H9 (cell line): ENCODE measurements at regions not wholly inside any gene's neighbourhood (a gene's known extent, or its start where the extent isn't known, plus 50 kb on each side); places are given as distances from the start of the nearest gene placed in this dataset.

Source experiments
- DNase-seq: peaks from one replicate; pipeline ENCODE4 v3.0.0-alpha.2; 2017
- H2AFZ ChIP-seq: one replicate; pipeline ENCODE4 v1.6.1; 2013; ENCODE audit warnings: mild to moderate bottlenecking, low read length, control low read depth, moderate library complexity
- H2AK5ac ChIP-seq: 2 replicates; pipeline ENCODE4 v1.6.1; 2013; ENCODE audit warnings: low read length, control low read depth, mixed read lengths; ENCODE audit not compliant: insufficient read length
- H2BK120ac ChIP-seq: one replicate; pipeline ENCODE4 v1.6.1; 2013; ENCODE audit warnings: low read depth, mild to moderate bottlenecking, low read length, control low read depth, inconsistent platforms; ENCODE audit not compliant: poor library complexity, severe bottlenecking
- H2BK12ac ChIP-seq: 2 replicates; pipeline ENCODE4 v1.6.1; 2013; ENCODE audit warnings: low read length, control low read depth, mixed read lengths, low read depth; ENCODE audit not compliant: insufficient read length
- H2BK15ac ChIP-seq: 2 replicates; pipeline ENCODE4 v1.6.1; 2013; ENCODE audit warnings: low read depth, low read length, control low read depth
- H2BK20ac ChIP-seq: one replicate; pipeline ENCODE4 v1.6.1; 2013; ENCODE audit warnings: low read depth, mild to moderate bottlenecking, low read length, control low read depth, inconsistent platforms; ENCODE audit not compliant: poor library complexity, severe bottlenecking
- H2BK5ac ChIP-seq: 2 replicates; pipeline ENCODE4 v1.6.1; 2013; ENCODE audit warnings: low read length, control low read depth, mixed read lengths; ENCODE audit not compliant: insufficient read length
- H3K14ac ChIP-seq: 2 replicates; pipeline ENCODE4 v1.6.1; 2013; ENCODE audit warnings: low read length, control low read depth; ENCODE audit not compliant: insufficient read depth
- H3K18ac ChIP-seq: 2 replicates; pipeline ENCODE4 v1.6.1; 2013; ENCODE audit warnings: low read depth, mild to moderate bottlenecking, mixed read lengths, low read length, control low read depth; ENCODE audit not compliant: insufficient read length
- H3K23ac ChIP-seq: 2 replicates; pipeline ENCODE4 v1.6.1; 2013; ENCODE audit warnings: low read length, control low read depth, mixed read lengths, low read depth; ENCODE audit not compliant: insufficient read length
- H3K23me2 ChIP-seq: 2 replicates; pipeline ENCODE4 v1.6.1; 2013; ENCODE audit warnings: low read depth, mild to moderate bottlenecking, mixed read lengths, low read length, control low read depth; ENCODE audit not compliant: insufficient read length, poor library complexity, severe bottlenecking
- H3K27ac ChIP-seq: 2 replicates; pipeline ENCODE4 v1.5.1; 2013; ENCODE audit warnings: low read length, control low read depth, mixed read lengths, low read depth; ENCODE audit not compliant: insufficient read length
- H3K27me3 ChIP-seq: 2 replicates; pipeline ENCODE4 v1.6.1; 2013; ENCODE audit warnings: low read length, control low read depth, inconsistent platforms; ENCODE audit not compliant: insufficient read depth
- H3K4ac ChIP-seq: 2 replicates; pipeline ENCODE4 v1.6.1; 2013; ENCODE audit warnings: low read depth, mild to moderate bottlenecking, control low read depth, inconsistent platforms, low read length, moderate library complexity
- H3K4me1 ChIP-seq: 2 replicates; pipeline ENCODE4 v1.6.1; 2013; ENCODE audit warnings: low read length, control low read depth, inconsistent platforms; ENCODE audit not compliant: insufficient read depth
- H3K4me2 ChIP-seq: 2 replicates; pipeline ENCODE4 v1.6.1; 2013; ENCODE audit warnings: low read length, control low read depth, mixed read lengths; ENCODE audit not compliant: insufficient read length, insufficient read depth
- H3K56ac ChIP-seq: 2 replicates; pipeline ENCODE4 v1.6.1; 2013; ENCODE audit warnings: low read depth, mild to moderate bottlenecking, mixed read lengths, low read length, control low read depth; ENCODE audit not compliant: insufficient read length
- H3K79me1 ChIP-seq: 2 replicates; pipeline ENCODE4 v1.6.1; 2013; ENCODE audit warnings: low read depth, mild to moderate bottlenecking, moderate library complexity, low read length, control low read depth, inconsistent platforms; ENCODE audit not compliant: insufficient read depth, poor library complexity, severe bottlenecking
- H3K79me2 ChIP-seq: 2 replicates; pipeline ENCODE4 v1.6.1; 2013; ENCODE audit warnings: low read length, control low read depth, inconsistent platforms; ENCODE audit not compliant: insufficient read depth
- H3K9ac ChIP-seq: 2 replicates; pipeline ENCODE4 v1.6.1; 2013; ENCODE audit warnings: low read length, control low read depth, mixed read lengths; ENCODE audit not compliant: insufficient read length; ENCODE audit errors: extremely low read depth
- H3K9me3 ChIP-seq: one replicate; pipeline ENCODE4 v1.6.1; 2013; ENCODE audit warnings: low read depth, low read length, inconsistent platforms; ENCODE audit not compliant: control insufficient read depth
- H3T11ph ChIP-seq: one replicate; pipeline ENCODE4 v1.6.1; 2013; ENCODE audit warnings: mild to moderate bottlenecking, low read length, control low read depth, inconsistent platforms
- H4K20me1 ChIP-seq: one replicate; pipeline ENCODE4 v1.6.1; 2013; ENCODE audit not compliant: control insufficient read depth, insufficient read length, insufficient read depth
- H4K5ac ChIP-seq: 2 replicates; pipeline ENCODE4 v1.6.1; 2013; ENCODE audit warnings: low read depth, mild to moderate bottlenecking, mixed read lengths, low read length, control low read depth; ENCODE audit not compliant: insufficient read length
- H4K8ac ChIP-seq: replicated peaks from 2 replicates; pipeline ENCODE4 v1.6.1; 2013; ENCODE audit warnings: low read length, control low read depth, mixed read lengths, low read depth; ENCODE audit not compliant: insufficient read length
- H4K91ac ChIP-seq: 2 replicates; pipeline ENCODE4 v1.6.1; 2013; ENCODE audit warnings: low read depth, mild to moderate bottlenecking, moderate library complexity, mixed read lengths, low read length, control low read depth; ENCODE audit not compliant: insufficient read length
- H3K27ac Mint-ChIP-seq, 3 experiments: 2 replicates in 2 of 3; 3 replicates in 1 of 3; pipeline ENCODE4 v1.8.0; 2020 to 2021; ENCODE audit warnings: mixed read lengths in 3 of 3, mild to moderate bottlenecking in 1 of 3, moderate library complexity in 1 of 3
- H3K27me3 Mint-ChIP-seq: 2 replicates; pipeline ENCODE4 v1.8.0; 2021; ENCODE audit warnings: low read depth, mild to moderate bottlenecking, moderate library complexity, mixed read lengths
- H3K36me3 Mint-ChIP-seq, 3 experiments: 2 replicates in 2 of 3; 3 replicates in 1 of 3; pipeline ENCODE4 v1.8.0; 2020 to 2021; ENCODE audit warnings: low read depth in 3 of 3, mixed read lengths in 3 of 3; ENCODE audit not compliant: insufficient read depth in 1 of 3
- H3K4me1 Mint-ChIP-seq, 2 experiments: 2 replicates each; pipeline ENCODE4 v1.8.0; 2020; ENCODE audit warnings: mixed read lengths in 2 of 2
- H3K4me3 Mint-ChIP-seq, 2 experiments: 2 replicates in 1 of 2; 3 replicates in 1 of 2; pipeline ENCODE4 v1.8.0; 2020 to 2021; ENCODE audit warnings: mild to moderate bottlenecking in 2 of 2, mixed read lengths in 2 of 2, moderate library complexity in 1 of 2
- H3K9me3 Mint-ChIP-seq, 2 experiments: 2 replicates in 1 of 2; 3 replicates in 1 of 2; pipeline ENCODE4 v1.8.0; 2020; ENCODE audit warnings: mild to moderate bottlenecking in 2 of 2, mixed read lengths in 2 of 2, moderate library complexity in 1 of 2
- WGBS: extraction: QIAGEN DNeasy Blood & Tissue Kit; methylation state at CpG from one replicate; pipeline ENCODE4 v1.1.7; 2013; ENCODE audit warnings: missing lambda C conversion rate, low lambda C conversion rate, mixed read lengths; ENCODE audit not compliant: insufficient read length; ENCODE audit errors: extremely low coverage; 5-methylcytosine and 5-hydroxymethylcytosine counted together
- TF ChIP-seq, protein P1 (sequence below): fragments of 200-600 bp; sonication (generic); conservative IDR thresholded peaks from 3 replicates; pipeline ENCODE4 v1.8.0; 2021; ENCODE audit warnings: antibody characterized with exemption, mild to moderate bottlenecking

DNA sequence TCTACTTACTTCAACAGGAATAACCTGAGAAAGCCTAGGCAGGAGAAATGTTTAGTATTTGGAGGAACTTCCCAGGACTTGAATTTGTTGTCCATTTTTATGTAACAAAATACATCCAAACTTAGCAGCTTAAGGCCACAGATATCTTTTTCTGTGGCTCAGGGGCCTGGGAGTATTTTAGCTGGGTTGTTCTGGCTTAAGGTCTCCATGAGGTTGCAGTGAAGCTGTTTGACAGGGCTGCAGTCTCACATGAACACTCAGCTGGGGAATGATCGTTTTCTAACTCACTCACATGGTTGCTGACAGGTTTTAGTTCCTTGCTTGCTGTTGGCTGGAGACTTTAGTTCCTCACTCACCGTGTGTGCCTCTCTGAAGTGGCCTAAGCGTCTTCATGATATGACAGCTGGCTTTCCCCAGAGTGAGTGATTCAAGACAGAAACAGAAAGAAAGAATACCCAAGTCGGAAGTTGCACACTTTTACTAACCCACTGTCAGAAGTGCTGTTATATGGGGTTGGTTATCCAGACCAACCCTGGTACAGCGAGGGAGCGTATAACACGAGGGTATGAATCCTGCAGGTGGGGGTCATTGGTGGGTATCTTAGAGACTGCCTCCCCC lies 229.7 kb upstream of the TBL1XR1 start:
- H3K27ac ChIP-seq: no peak overlapping the region
- no peak overlapping the region for H3K18ac ChIP-seq
- no peak overlapping the region for H3K4me2 ChIP-seq
- peaks cover 3% of the 10 kb centered on the region; the same call in 1 of the 2 replicates for H3K4me1 ChIP-seq
- no peaks in the 10 kb centered on the region for H3K9me3 Mint-ChIP-seq
- H3K9me3 ChIP-seq: no peaks in the 10 kb centered on the region
- no peak overlapping the region for H2BK15ac ChIP-seq
- no peak overlapping the region for H3K4me3 Mint-ChIP-seq
- no peak overlapping the region for H2BK20ac ChIP-seq
- no peak overlapping the region for H3K4ac ChIP-seq
- no peak overlapping the region for H4K5ac ChIP-seq
- no peak overlapping the region for H3K23ac ChIP-seq
- H3K9ac ChIP-seq: no peak overlapping the region
- H3K79me2 ChIP-seq: no peaks in the 10 kb centered on the region
- no peaks in the 10 kb centered on the region for H3K27me3 ChIP-seq
- H2AFZ ChIP-seq: no peak overlapping the region
- H4K20me1 ChIP-seq: no peaks in the 10 kb centered on the region
- H3K4me1 Mint-ChIP-seq: peaks cover 26 to 47% of the 10 kb centered on the region in 2 experiments
- H3T11ph ChIP-seq: no peak overlapping the region
- no peaks in the 10 kb centered on the region for H3K79me1 ChIP-seq
- no peak overlapping the region for H3K27ac Mint-ChIP-seq
- DNase-seq: no peak
- no CpG with 5 or more reads among the region's 7 CpGs for WGBS
- H2BK120ac ChIP-seq: no peak overlapping the region
- no peak overlapping the region for H2BK12ac ChIP-seq
- H3K56ac ChIP-seq: no peak overlapping the region
- H4K91ac ChIP-seq: no peak overlapping the region
- H3K27me3 Mint-ChIP-seq: no peaks in the 10 kb centered on the region; the same call in 1 of the 2 replicates
- H3K23me2 ChIP-seq: no peaks in the 10 kb centered on the region
- no peak overlapping the region for H3K14ac ChIP-seq
- H2AK5ac ChIP-seq: no peak overlapping the region
- H2BK5ac ChIP-seq: no peak overlapping the region
- no peaks in the 10 kb centered on the region for H3K36me3 Mint-ChIP-seq
- no peak overlapping the region for H4K8ac ChIP-seq
- TF ChIP-seq, protein P1, sequence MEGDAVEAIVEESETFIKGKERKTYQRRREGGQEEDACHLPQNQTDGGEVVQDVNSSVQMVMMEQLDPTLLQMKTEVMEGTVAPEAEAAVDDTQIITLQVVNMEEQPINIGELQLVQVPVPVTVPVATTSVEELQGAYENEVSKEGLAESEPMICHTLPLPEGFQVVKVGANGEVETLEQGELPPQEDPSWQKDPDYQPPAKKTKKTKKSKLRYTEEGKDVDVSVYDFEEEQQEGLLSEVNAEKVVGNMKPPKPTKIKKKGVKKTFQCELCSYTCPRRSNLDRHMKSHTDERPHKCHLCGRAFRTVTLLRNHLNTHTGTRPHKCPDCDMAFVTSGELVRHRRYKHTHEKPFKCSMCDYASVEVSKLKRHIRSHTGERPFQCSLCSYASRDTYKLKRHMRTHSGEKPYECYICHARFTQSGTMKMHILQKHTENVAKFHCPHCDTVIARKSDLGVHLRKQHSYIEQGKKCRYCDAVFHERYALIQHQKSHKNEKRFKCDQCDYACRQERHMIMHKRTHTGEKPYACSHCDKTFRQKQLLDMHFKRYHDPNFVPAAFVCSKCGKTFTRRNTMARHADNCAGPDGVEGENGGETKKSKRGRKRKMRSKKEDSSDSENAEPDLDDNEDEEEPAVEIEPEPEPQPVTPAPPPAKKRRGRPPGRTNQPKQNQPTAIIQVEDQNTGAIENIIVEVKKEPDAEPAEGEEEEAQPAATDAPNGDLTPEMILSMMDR: no peak
